ENCODE measurements at regions not wholly inside any gene's neighbourhood (a gene's known extent, or its start where the extent isn't known, plus 50 kb on each side); places are given as distances from the start of the nearest gene placed in this dataset.

GRCh38 chr12:124720004-124720680, 143.5 kb downstream of the SCARB1 start:
- Histone ChIP-seq H3K9me2 (ENCODE audit: low read depth, low read length) (no peaks in the 10 kb centered on the region), H4K20me1 (ENCODE audit: insufficient read depth, low read length) (no peaks in the 10 kb centered on the region), H3F3A (ENCODE audit: insufficient read depth, low read length) (no peaks in the 10 kb centered on the region), H3K27ac (ENCODE audit: low read depth, low read length, poor library complexity, severe bottlenecking) (no peak overlapping the region), H3K4me2 (ENCODE audit: low read length) (no peak overlapping the region), H3K9ac (ENCODE audit: low read length) (no peak overlapping the region), H3K4me3 (ENCODE audit: low read depth, low read length, poor library complexity, severe bottlenecking) (no peak overlapping the region), H2AFZ (ENCODE audit: low read length) (no peak overlapping the region), H3K79me2 (ENCODE audit: insufficient read depth, low read length) (no peaks in the 10 kb centered on the region), H3K4me1 (ENCODE audit: insufficient read depth, low read length, severe bottlenecking) (no peaks in the 10 kb centered on the region), H3K27me3 (ENCODE audit: insufficient read depth, low read length) (peaks cover 3% of the 10 kb centered on the region), H3K9me3 (ENCODE audit: low read length) (no peaks in the 10 kb centered on the region), H3K36me3 (ENCODE audit: insufficient read depth, low read length) (no peaks in the 10 kb centered on the region)
- no peak for TF ChIP-seq CTCF (IDR thresholded peaks at IDR 0.05; ENCODE audit: low read length)
- TF ChIP-seq EZH2 (IDR thresholded peaks at IDR 0.05; ENCODE audit: borderline replicate concordance, low read length): no peak

GRCh38 chr12:124719231-124719630, 144.4 kb downstream of the SCARB1 start:
- no peak overlapping the region for H3K4me2 ChIP-seq (ENCODE audit: low read length)
- H3K9me3 ChIP-seq (ENCODE audit: low read length): no peaks in the 10 kb centered on the region
- H3K79me2 ChIP-seq (ENCODE audit: insufficient read depth, low read length): no peaks in the 10 kb centered on the region
- no peaks in the 10 kb centered on the region for H3F3A ChIP-seq (ENCODE audit: insufficient read depth, low read length)
- H3K9ac ChIP-seq (ENCODE audit: low read length): no peak overlapping the region
- no peak overlapping the region for H2AFZ ChIP-seq (ENCODE audit: low read length)
- no peaks in the 10 kb centered on the region for H3K9me2 ChIP-seq (ENCODE audit: low read depth, low read length)
- H3K27ac ChIP-seq (ENCODE audit: low read depth, low read length, poor library complexity, severe bottlenecking): no peak overlapping the region
- peaks cover 3% of the 10 kb centered on the region; the same call in 1 of the 2 replicates for H3K27me3 ChIP-seq (ENCODE audit: insufficient read depth, low read length)
- H3K4me1 ChIP-seq (ENCODE audit: insufficient read depth, low read length, severe bottlenecking): no peaks in the 10 kb centered on the region
- no peak for TF ChIP-seq EZH2 (IDR thresholded peaks at IDR 0.05; ENCODE audit: borderline replicate concordance, low read length)
- no peak for TF ChIP-seq CTCF (IDR thresholded peaks at IDR 0.05; ENCODE audit: low read length)
- no peaks in the 10 kb centered on the region for H3K36me3 ChIP-seq (ENCODE audit: insufficient read depth, low read length)
- H3K4me3 ChIP-seq (ENCODE audit: low read depth, low read length, poor library complexity, severe bottlenecking): no peak overlapping the region
- H4K20me1 ChIP-seq (ENCODE audit: insufficient read depth, low read length): no peaks in the 10 kb centered on the region

- Histone ChIP-seq H3K36me3 (ENCODE audit: insufficient read depth, low read length) (no peaks in the 10 kb centered on the region), H3K9me2 (ENCODE audit: low read depth, low read length) (no peaks in the 10 kb centered on the region), H3K27me3 (ENCODE audit: insufficient read depth, low read length) (peaks cover 3% of the 10 kb centered on the region; the same call in 1 of the 2 replicates), H4K20me1 (ENCODE audit: insufficient read depth, low read length) (no peaks in the 10 kb centered on the region), H3K4me3 (ENCODE audit: low read depth, low read length, poor library complexity, severe bottlenecking) (no peak overlapping the region), H3K9ac (ENCODE audit: low read length) (no peak overlapping the region), H3F3A (ENCODE audit: insufficient read depth, low read length) (no peaks in the 10 kb centered on the region), H3K27ac (ENCODE audit: low read depth, low read length, poor library complexity, severe bottlenecking) (no peak overlapping the region), H3K79me2 (ENCODE audit: insufficient read depth, low read length) (no peaks in the 10 kb centered on the region), H2AFZ (ENCODE audit: low read length) (no peak overlapping the region), H3K4me2 (ENCODE audit: low read length) (no peak overlapping the region), H3K4me1 (ENCODE audit: insufficient read depth, low read length, severe bottlenecking) (no peaks in the 10 kb centered on the region), H3K9me3 (ENCODE audit: low read length) (no peaks in the 10 kb centered on the region)
- TF ChIP-seq EZH2 (IDR thresholded peaks at IDR 0.05; ENCODE audit: borderline replicate concordance, low read length) (no peak), CTCF (IDR thresholded peaks at IDR 0.05; ENCODE audit: low read length) (no peak)
These were observed 145.2 kb downstream of the SCARB1 start for GRCh38 chr12:124718458-124718857.

Measured in OCI-LY1 (cell line).